ENCODE measurements at regions not wholly inside any gene's neighbourhood (a gene's known extent, or its start where the extent isn't known, plus 50 kb on each side); places are given as distances from the start of the nearest gene placed in this dataset.

GRCh38 chr4:13876131-13876530, 248.6 kb upstream of the BOD1L1 start:
- no peak for ATAC-seq
- intact Hi-C loops (cut with DNase I): no loop called here

GRCh38 chr4:13876940-13877339, 249.4 kb upstream of the BOD1L1 start:
- ATAC-seq: no peak
- intact Hi-C loops (cut with DNase I): no loop called here
- no peak for DNase-seq

More at GRCh38 chr4:13876131-13876530, 248.6 kb upstream of the BOD1L1 start:
- no peak for DNase-seq

DNA sequence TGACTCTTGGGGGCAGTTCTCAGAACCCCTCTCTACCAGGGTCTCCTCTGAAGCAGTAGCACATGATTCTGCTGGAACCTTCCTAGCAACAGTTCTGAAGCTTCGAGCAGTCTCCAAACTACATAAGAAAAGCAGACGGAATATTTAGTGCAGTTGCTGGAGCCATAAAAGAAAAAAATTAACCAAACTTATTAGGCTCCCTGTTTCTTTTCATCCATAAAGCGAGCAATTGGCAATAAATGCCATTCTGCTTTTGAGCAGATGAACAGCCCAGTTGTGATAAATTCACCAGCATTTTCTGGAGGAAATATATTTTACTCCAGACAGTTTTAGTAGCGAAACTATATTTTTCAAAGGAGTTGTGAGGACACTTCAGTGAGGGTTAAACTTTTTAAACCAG, 250.1 kb upstream of the BOD1L1 start:
- intact Hi-C loops (cut with DNase I): no loop called here
- DNase-seq: no peak
- no peak for ATAC-seq

DNA sequence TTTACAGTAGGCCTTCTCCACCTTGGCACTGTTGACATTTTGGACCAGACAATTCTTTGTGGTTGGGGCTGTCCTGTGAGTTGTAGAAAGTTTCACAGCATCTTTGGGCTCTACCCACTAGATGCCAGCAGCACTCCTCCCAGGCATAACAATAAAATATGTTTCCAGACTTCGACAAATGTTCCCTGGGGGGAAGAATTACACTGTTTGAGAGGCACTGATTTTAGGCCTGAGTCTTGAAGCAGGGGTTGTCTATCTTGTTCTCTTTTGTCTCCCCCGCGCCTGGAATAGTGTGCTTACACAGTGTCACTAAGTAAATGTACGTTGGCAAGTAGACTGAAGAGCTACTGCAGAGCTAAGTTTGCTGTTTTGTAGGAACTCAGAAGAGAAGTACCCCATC, 254.4 kb upstream of the BOD1L1 start:
- ATAC-seq: peak in 1 of 2 donors; percentile 41
- intact Hi-C loops (cut with DNase I): no loop called here
- no peak for DNase-seq

GRCh38 chr4:13887010-13887409, 259.5 kb upstream of the BOD1L1 start:
- DNase-seq (no peak), ATAC-seq (no peak)
- intact Hi-C loops (cut with DNase I): no loop called here

GRCh38 chr4:13888112-13888511, 260.6 kb upstream of the BOD1L1 start:
- ATAC-seq (no peak), DNase-seq (no peak)
- intact Hi-C loops (cut with DNase I): no loop called here

DNA sequence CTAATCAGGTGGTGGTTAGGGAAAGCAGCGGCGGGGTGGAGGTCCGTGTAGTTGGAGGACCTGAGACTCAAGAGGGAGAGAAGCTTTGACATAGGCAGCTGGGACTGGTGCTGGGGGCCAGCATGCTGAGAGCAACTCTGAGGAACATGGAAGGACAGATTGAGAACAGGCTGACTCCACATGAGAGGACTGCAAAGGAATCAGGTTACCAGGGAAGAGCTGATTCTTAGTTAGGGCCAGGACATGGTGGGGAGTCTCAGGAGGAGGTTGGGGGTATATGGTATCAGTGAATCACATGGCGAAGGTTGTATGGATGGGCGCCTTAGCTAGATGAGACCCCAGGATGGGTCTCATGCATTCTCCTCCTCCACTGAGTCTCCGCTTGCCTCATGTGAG, 264.0 kb upstream of the BOD1L1 start:
- DNase-seq (no peak), ATAC-seq (no peak)
- intact Hi-C loops (cut with DNase I): no loop called here

GRCh38 chr4:13892739-13893105, 265.2 kb upstream of the BOD1L1 start:
- peak in 1 of 2 donors; percentile 22 for ATAC-seq
- intact Hi-C loops (cut with DNase I): no loop called here
- no peak for DNase-seq

GRCh38 chr4:13893211-13893610, 265.7 kb upstream of the BOD1L1 start:
- ATAC-seq (no peak), DNase-seq (no peak)
- intact Hi-C loops (cut with DNase I): no loop called here

- ATAC-seq (no peak), DNase-seq (no peak)
- intact Hi-C loops (cut with DNase I): no loop called here
These were observed 266.5 kb upstream of the BOD1L1 start for GRCh38 chr4:13893987-13894386.

DNA sequence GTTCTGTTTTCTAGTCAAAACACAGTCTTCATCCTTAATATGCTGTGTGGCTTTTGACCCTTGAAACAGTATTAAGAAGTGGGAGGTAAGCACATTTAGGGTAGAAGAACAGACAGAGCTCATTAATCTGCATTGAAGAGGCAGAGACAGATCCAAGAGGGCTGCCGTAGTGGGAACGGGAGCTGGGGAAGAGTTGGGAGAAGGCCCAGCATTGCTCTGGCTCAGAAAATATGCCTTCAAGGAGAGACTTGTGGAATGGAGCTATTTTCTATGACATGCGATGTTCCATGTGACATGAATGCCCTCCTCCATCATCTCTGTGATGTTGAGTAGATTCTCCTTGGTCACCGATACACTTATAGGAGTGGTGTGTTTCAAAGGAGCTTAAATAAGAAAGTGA, 273.3 kb upstream of the BOD1L1 start:
- no peak for DNase-seq
- intact Hi-C loops (cut with DNase I): no loop called here
- ATAC-seq: no peak

DNA sequence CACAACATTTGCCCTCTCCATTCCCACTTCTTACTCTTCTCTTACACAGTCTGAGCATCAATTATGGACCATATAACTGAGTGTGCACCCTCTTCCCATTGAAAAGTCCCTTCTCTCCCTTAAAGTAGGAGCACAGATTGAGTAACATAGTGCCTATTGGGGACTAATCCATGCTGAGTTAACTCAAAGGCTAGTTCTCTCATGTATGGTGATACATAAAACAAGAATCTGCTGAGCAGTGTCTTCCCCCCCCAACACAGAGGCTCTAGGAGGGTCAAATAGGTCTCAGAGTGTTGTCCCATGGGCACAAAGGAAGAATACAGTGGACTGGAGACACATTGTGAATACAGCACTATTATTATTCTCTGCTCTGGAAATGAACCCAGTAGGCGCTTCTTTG, 274.6 kb upstream of the BOD1L1 start:
- no peak for ATAC-seq
- no peak for DNase-seq
- intact Hi-C loops (cut with DNase I): no loop called here

DNA sequence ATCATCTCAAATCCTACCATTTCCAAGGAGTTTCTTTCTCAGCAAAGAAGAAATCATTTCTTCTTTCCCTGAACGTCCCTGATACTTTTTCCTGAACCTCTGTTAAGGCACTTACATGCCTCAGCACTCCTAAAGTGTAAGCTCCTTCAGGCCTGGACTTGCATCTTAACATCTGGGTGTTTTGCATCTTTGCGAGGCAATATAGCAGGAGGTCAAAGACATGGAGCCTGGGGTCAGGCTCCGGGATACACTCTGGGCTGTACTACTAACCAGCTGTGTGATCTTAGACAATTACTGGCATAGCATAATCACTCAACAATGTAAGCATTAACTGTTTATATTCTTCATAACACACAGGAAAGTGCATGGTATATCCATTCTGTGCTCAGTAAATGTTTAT, 275.5 kb upstream of the BOD1L1 start:
- intact Hi-C loops (cut with DNase I): no loop called here
- DNase-seq: no peak
- ATAC-seq: no peak

DNA sequence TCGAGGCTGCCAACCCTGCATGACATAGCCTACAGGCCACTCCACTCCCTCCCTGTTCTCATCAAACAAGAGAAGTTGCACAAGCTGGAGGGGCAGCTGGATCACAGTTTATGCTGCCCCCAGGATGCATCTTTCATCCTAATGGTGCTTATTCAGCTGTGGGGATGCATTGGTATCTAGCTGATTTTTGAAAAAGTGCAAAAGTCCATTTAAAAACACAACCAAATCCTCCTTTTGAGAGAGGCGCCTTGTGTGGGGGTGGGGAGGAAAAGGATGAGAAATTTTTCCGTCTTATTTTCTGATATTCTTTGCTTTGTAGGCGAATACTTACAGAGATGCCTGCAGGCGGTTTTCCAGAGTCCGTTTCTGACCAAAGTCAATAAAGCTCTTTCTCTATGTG, 276.4 kb upstream of the BOD1L1 start:
- ATAC-seq (no peak), DNase-seq (no peak)
- intact Hi-C loops (cut with DNase I): no loop called here

DNA sequence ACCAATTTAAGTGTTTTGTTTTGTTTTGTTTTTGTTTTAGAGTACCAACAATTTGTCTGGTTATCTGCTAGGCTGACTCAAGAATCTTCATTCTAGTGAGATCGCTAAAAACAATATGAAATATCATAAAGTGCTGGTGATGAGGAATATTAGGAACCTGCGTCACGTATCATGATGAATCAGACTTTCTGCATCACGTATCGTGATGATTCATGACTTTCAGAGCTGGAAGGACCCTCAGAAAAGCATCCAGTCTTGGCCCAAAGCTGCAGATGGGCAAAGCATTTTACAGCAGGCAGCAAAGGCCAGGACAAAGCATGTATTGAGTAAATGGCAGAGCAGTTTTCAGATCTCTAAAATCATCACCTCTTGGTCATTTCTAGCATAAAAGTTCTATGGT, 278.0 kb upstream of the BOD1L1 start:
- ATAC-seq: no peak
- intact Hi-C loops (cut with DNase I): no loop called here
- DNase-seq: no peak

GRCh38 chr4:13906727-13907126, 279.2 kb upstream of the BOD1L1 start:
- intact Hi-C loops (cut with DNase I): no loop called here
- no peak for ATAC-seq
- no peak for DNase-seq

- intact Hi-C loops (cut with DNase I): no loop called here
- DNase-seq (no peak), ATAC-seq (peak in 1 of 2 donors; percentile 96)
These were observed 279.8 kb upstream of the BOD1L1 start for GRCh38 chr4:13907255-13907751.

DNA sequence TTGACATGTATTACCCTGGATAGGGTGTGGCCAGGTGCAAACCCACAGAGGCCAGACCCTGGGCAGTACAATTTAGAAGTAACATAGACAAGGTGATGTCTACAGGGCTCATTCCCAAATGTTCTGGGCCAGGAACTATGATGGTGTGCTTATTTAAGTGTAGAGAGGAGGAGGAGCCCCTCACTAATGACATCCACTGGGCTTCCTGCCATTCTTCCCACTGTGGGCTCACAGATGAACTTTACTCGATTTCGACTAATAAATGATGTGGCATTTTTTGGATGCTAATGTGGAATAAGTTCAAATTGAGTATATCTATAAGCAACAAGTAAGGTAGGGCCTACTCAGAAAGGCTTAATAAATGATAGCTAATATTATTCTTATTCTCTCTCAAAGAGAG, 280.9 kb upstream of the BOD1L1 start:
- DNase-seq (no peak), ATAC-seq (no peak)
- intact Hi-C loops (cut with DNase I): no loop called here

DNA sequence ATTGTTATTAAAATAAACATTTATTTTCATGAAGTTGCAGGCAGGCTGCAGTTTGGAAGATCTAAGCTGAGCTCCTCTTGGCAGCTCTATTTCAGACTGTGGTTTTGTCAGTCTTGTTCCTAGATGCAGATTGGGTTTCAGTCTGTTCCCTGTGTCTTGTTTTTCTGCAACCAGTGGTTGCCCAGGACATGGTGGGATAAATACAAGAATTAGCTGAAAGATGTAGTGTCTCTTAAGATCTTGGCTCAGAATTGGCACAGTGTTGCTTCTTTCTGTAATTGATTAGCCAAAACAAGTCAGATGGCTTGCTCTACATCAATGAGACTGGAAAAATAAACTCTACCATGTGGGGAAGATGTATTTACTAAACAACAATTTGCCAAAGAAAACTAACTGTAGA, 283.0 kb upstream of the BOD1L1 start:
- DNase-seq (no peak), ATAC-seq (no peak)
- intact Hi-C loops (cut with DNase I): no loop called here

DNA sequence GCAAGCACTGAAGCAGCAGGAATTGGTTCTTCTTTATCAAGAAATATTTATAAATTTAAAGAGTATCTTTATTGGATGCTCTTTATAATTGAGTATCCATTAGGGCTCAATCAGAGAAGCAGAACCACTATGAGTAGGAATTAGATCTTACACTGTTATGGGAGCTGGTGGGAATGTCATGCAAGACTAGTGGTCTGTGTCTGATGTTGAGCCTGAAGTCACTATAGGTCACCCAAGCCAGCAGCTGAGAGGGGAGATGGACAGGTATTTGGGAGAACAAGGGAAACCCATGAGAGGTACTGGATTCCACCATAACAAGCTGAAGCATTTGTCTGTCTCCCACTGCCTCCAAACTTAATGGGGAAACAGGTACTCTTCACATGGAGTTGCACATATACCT, 283.7 kb upstream of the BOD1L1 start:
- intact Hi-C loops (cut with DNase I): no loop called here
- ATAC-seq (no peak), DNase-seq (no peak)

GRCh38 chr4:13912436-13912925, 285.0 kb upstream of the BOD1L1 start:
- intact Hi-C loops (cut with DNase I): no loop called here
- DNase-seq (no peak), ATAC-seq (no peak)

DNA sequence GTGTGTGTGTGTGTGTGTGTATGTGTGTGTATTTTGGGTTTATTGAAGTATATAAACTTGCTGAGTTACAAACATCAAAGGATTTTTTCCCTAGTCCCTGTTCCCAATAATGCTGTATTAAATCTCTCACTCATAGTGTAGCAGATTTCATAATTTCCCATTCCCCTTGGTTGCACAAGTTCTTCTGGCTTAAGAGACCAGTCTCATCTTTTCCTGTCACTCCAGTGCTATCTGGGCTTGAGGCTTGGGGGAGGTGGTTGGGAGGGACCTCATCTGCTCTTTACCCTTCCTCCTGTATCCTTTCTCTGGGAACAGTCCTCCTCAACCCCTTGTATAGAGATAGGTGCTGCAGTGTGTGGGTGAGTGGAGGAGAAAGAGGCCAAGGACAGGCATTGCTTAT, 285.4 kb upstream of the BOD1L1 start:
- ATAC-seq: peak in 1 of 2 donors; percentile 21
- no peak for DNase-seq
- intact Hi-C loops (cut with DNase I): no loop called here

Data from left cardiac atrium (tissue), 4 donors.